B cell (primary cell): ENCODE measurements at regions not wholly inside any gene's neighbourhood (a gene's known extent, or its start where the extent isn't known, plus 50 kb on each side); places are given as distances from the start of the nearest gene placed in this dataset.

ENCODE experiments used
- ATAC-seq: fragments of 200-7000 bp; cut with Tn5 transposase; one replicate; pipeline ENCODE4 v1.10.0; 2021; ENCODE audit warnings: low read depth, mild to moderate bottlenecking, moderate number of reproducible peaks, moderate library complexity
- CTCF ChIA-PET: fragments of 350-600 bp; sonication (Branson Sonifier 250); formaldehyde crosslinking; loops from one replicate; lab custom pipeline; 2021; ENCODE audit warnings: antibody characterized with exemption, inconsistent platforms; lab: Charles Lee
- POLR2A ChIA-PET: fragments of 350-600 bp; sonication (Branson Sonifier 250); formaldehyde crosslinking; loops from one replicate; lab custom pipeline; 2021; ENCODE audit warnings: antibody characterized with exemption; lab: Charles Lee
- DNase-seq: peaks from one replicate; pipeline ENCODE4 v3.0.0; 2013
- H2AFZ ChIP-seq: 2 replicates; pipeline ENCODE4 v1.6.1; 2012; ENCODE audit warnings: mild to moderate bottlenecking, low read depth, low read length; ENCODE audit not compliant: insufficient read depth, poor library complexity, severe bottlenecking
- H3K27ac ChIP-seq, 2 donors: 1 replicate in 1 of 2; 2 replicates in 1 of 2; pipeline ENCODE4 v1.5.1; 2012 to 2013; ENCODE audit warnings: low read length in 2 of 2, mild to moderate bottlenecking in 2 of 2, moderate library complexity in 1 of 2
- H3K27me3 ChIP-seq, 4 experiments: fragments of 200-600 bp in 1 of 4; sonication (generic) in 1 of 4; replicated peaks in 1 of 4; 1 replicate in 2 of 4; 2 replicates in 2 of 4; pipeline versions ENCODE4 v1.6.1 to v1.7.0; 2013 to 2016; ENCODE audit warnings: low read length in 3 of 4, mild to moderate bottlenecking in 2 of 4, mixed read lengths in 1 of 4, moderate library complexity in 1 of 4; ENCODE audit not compliant: insufficient read depth in 4 of 4, control insufficient read depth in 3 of 4; ENCODE audit errors: control extremely low read depth in 1 of 4
- H3K36me3 ChIP-seq, 2 experiments: replicated peaks in 1 of 2; 1 replicate in 1 of 2; 2 replicates in 1 of 2; pipeline versions ENCODE4 v1.6.1 to v1.7.1; 2013; ENCODE audit warnings: low read length in 1 of 2; ENCODE audit not compliant: insufficient read depth in 2 of 2, control insufficient read depth in 1 of 2; ENCODE audit errors: control extremely low read depth in 1 of 2, extremely low read depth in 1 of 2
- H3K4me1 ChIP-seq, 2 donors: fragments of 200-600 bp in 1 of 2; sonication (generic) in 1 of 2; 1 replicate in 1 of 2; 2 replicates in 1 of 2; pipeline versions ENCODE4 v1.5.1 to v1.6.1; 2013 to 2017; ENCODE audit warnings: low read length in 2 of 2; ENCODE audit not compliant: control insufficient read depth in 2 of 2, insufficient read depth in 2 of 2
- H3K4me2 ChIP-seq: replicated peaks from 2 replicates; pipeline ENCODE3; 2012; ENCODE audit warnings: mild to moderate bottlenecking, low read depth, low read length; ENCODE audit not compliant: poor library complexity, severe bottlenecking
- H3K4me3 ChIP-seq, 5 experiments: fragments of 200-600 bp in 1 of 5; sonication (generic) in 1 of 5; 1 replicate in 3 of 5; 2 replicates in 2 of 5; pipeline versions ENCODE4 v1.5.1 to v1.7.0; 2011 to 2016; ENCODE audit warnings: low read length in 4 of 5, mild to moderate bottlenecking in 4 of 5, low read depth in 2 of 5, control low read depth in 1 of 5, moderate library complexity in 1 of 5; ENCODE audit not compliant: insufficient read depth in 1 of 5; ENCODE audit errors: control extremely low read depth in 1 of 5, extremely low read depth in 1 of 5
- H3K79me2 ChIP-seq: fragments of 200-600 bp; sonication (generic); one replicate; pipeline ENCODE4 v1.6.0; 2016; ENCODE audit warnings: low read length; ENCODE audit not compliant: control insufficient read depth, insufficient read depth
- H3K9ac ChIP-seq: fragments of 200-600 bp; sonication (generic); 2 replicates; pipeline ENCODE4 v1.6.1; 2017; ENCODE audit warnings: mild to moderate bottlenecking, low read length, moderate library complexity
- H3K9me3 ChIP-seq, 3 donors: one replicate each; pipeline versions ENCODE4 v1.6.1 to v1.7.1; 2013; ENCODE audit warnings: low read length in 2 of 3; ENCODE audit not compliant: control insufficient read depth in 2 of 3, insufficient read depth in 1 of 3; ENCODE audit errors: control extremely low read depth in 1 of 3
- H4K20me1 ChIP-seq: 2 replicates; pipeline ENCODE4 v1.6.0; 2012; ENCODE audit warnings: mild to moderate bottlenecking, low read length; ENCODE audit not compliant: insufficient read depth, control insufficient read depth, poor library complexity, severe bottlenecking
- H3K27ac Mint-ChIP-seq: one replicate; pipeline ENCODE4 v1.8.0; 2021; ENCODE audit warnings: mixed read lengths
- H3K27me3 Mint-ChIP-seq: one replicate; pipeline ENCODE4 v1.8.0; 2021; ENCODE audit warnings: mixed read lengths
- H3K4me1 Mint-ChIP-seq: one replicate; pipeline ENCODE4 v1.8.0; 2021; ENCODE audit warnings: mixed read lengths
- H3K4me3 Mint-ChIP-seq: one replicate; pipeline ENCODE4 v1.8.0; 2021; ENCODE audit warnings: mixed read lengths
- H3K9me3 Mint-ChIP-seq: one replicate; pipeline ENCODE4 v1.8.0; 2022; ENCODE audit warnings: mixed read lengths; ENCODE audit not compliant: insufficient read depth
- EZH2 ChIP-seq: IDR thresholded peaks from 2 replicates; pipeline ENCODE4 v1.6.1; 2012; ENCODE audit warnings: borderline replicate concordance, low read depth, mild to moderate bottlenecking, moderate library complexity, low read length; ENCODE audit not compliant: insufficient read depth, poor library complexity, severe bottlenecking
- WGBS: methylation state at CpG from one replicate; pipeline ENCODE4 v1.1.5; 2013; ENCODE audit warnings: missing lambda C conversion rate; ENCODE audit not compliant: insufficient coverage; 5-methylcytosine and 5-hydroxymethylcytosine counted together
- intact Hi-C: fragments of 100-400 bp; cut with micrococcal nuclease; formaldehyde crosslinking; loops from one replicate; pipeline ENCODE4 v1.10.0; 2022
- TF ChIP-seq, protein P1 (sequence below): fragments of 200-600 bp; IDR thresholded peaks from one replicate; pipeline ENCODE4 v1.8.0; 2022; ENCODE audit warnings: antibody characterized with exemption, mild to moderate bottlenecking

DNA sequence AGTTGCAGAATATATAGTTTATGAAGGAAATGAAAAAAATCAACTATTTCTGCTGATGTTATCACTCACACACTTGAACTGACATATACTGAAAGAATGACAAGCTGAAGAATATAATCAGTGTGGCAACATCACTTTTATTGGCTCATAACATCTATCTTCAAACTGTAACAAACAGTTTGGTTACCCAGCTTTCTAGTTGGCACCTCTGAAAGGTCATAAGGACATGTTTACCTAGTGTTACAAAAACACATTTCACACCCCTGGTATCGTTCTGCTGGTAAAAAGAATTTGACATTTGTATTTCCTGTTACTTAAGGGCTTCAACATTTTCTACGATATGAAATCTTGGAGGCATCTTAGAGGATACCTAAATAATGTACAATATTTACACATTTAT lies 1267.0 kb upstream of the NCAM2 start:
- DNase-seq (no peak), ATAC-seq (no peak)
- intact Hi-C loops, result no loop called here
- no peaks in the 10 kb centered on the region for H3K9me3 Mint-ChIP-seq
- CTCF ChIA-PET, result no interaction called here
- Histone ChIP-seq H3K4me3 (no peak overlapping the region), H3K4me2 (no peak overlapping the region), H2AFZ (no peak overlapping the region), H3K79me2 (no peaks in the 10 kb centered on the region), H3K9me3 (no peaks in the 10 kb centered on the region), H4K20me1 (no peaks in the 10 kb centered on the region), H3K27me3 (no peaks in the 10 kb centered on the region), H3K27ac (no peak overlapping the region), H3K36me3 (no peaks in the 10 kb centered on the region), H3K4me1 (no peaks in the 10 kb centered on the region), H3K9ac (no peak overlapping the region)
- H3K27me3 Mint-ChIP-seq, result no peaks in the 10 kb centered on the region
- no CpG with 5 or more reads among the region's 2 CpGs for WGBS
- no peak overlapping the region for H3K27ac Mint-ChIP-seq
- TF ChIP-seq, protein P1, sequence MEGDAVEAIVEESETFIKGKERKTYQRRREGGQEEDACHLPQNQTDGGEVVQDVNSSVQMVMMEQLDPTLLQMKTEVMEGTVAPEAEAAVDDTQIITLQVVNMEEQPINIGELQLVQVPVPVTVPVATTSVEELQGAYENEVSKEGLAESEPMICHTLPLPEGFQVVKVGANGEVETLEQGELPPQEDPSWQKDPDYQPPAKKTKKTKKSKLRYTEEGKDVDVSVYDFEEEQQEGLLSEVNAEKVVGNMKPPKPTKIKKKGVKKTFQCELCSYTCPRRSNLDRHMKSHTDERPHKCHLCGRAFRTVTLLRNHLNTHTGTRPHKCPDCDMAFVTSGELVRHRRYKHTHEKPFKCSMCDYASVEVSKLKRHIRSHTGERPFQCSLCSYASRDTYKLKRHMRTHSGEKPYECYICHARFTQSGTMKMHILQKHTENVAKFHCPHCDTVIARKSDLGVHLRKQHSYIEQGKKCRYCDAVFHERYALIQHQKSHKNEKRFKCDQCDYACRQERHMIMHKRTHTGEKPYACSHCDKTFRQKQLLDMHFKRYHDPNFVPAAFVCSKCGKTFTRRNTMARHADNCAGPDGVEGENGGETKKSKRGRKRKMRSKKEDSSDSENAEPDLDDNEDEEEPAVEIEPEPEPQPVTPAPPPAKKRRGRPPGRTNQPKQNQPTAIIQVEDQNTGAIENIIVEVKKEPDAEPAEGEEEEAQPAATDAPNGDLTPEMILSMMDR, result no peak
- no peak for TF ChIP-seq EZH2
- H3K4me3 Mint-ChIP-seq, result no peak overlapping the region
- H3K4me1 Mint-ChIP-seq, result no peaks in the 10 kb centered on the region
- POLR2A ChIA-PET, result no interaction called here

DNA sequence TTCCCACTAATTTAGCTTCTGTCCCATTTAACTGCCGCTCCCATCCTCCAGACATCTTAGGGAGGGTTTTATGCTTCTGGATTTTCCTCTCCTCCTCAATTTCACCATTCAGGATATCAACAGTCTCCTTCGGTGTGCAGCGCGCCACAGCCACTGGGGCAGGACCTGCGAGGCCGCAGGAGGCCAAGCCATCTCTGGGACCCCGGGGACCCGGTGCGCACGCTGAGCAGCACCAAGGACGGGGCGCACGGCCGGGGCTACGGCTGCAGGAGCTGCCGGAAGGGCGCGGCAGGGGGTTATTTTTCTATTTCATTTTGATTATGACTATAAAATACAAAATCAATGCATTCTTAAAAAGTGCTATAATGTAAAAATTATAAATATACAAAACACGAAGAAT lies 1238.4 kb upstream of the NCAM2 start:
- Mint-ChIP-seq H3K4me1 (no peaks in the 10 kb centered on the region), H3K4me3 (no peak overlapping the region), H3K27ac (no peak overlapping the region), H3K27me3 (no peaks in the 10 kb centered on the region), H3K9me3 (peaks cover 3% of the 10 kb centered on the region)
- ChIA-PET POLR2A (no interaction called here), CTCF (no interaction called here)
- WGBS, result over 99% methylated on average over 10 of the region's 19 CpGs
- H3K27me3 ChIP-seq, result no peaks in the 10 kb centered on the region
- no peak for DNase-seq
- ATAC-seq, result no peak
- TF ChIP-seq, protein P1, result no peak
- TF ChIP-seq EZH2, result no peak
- no peak overlapping the region for H3K9ac ChIP-seq
- H3K36me3 ChIP-seq, result no peaks in the 10 kb centered on the region
- H2AFZ ChIP-seq, result no peak overlapping the region
- no peaks in the 10 kb centered on the region for H3K4me1 ChIP-seq
- no peak overlapping the region for H3K27ac ChIP-seq
- no peaks in the 10 kb centered on the region for H4K20me1 ChIP-seq
- no peak overlapping the region for H3K4me3 ChIP-seq
- intact Hi-C loops, result no loop called here
- H3K79me2 ChIP-seq, result no peaks in the 10 kb centered on the region
- H3K9me3 ChIP-seq, result peaks cover 0 to 4% (median 0%) of the 10 kb centered on the region in 3 donors
- no peak overlapping the region for H3K4me2 ChIP-seq
